SU-DHL-6 (cell line): ENCODE measurements at regions not wholly inside any gene's neighbourhood (a gene's known extent, or its start where the extent isn't known, plus 50 kb on each side); places are given as distances from the start of the nearest gene placed in this dataset.
"Not testable (repeated sequence)": the region's sequence is repeated elsewhere in the genome, so short reads cannot be mapped to it uniquely, and the experiment has no call there.

Experiments used
- CTCF ChIP-seq: fragments of 200-600 bp; sonication (generic); IDR thresholded peaks from one replicate; pipeline ENCODE4 v1.5.1; 2017; ENCODE audit warnings: antibody characterized with exemption, mild to moderate bottlenecking, low read length, moderate library complexity; ENCODE audit not compliant: insufficient read depth, poor library complexity, severe bottlenecking
- EZH2phosphoT487 ChIP-seq: fragments of 200-600 bp; sonication (generic), shearing (Covaris generic); conservative IDR thresholded peaks from 2 replicates; pipeline ENCODE4 v1.6.1; 2018; ENCODE audit warnings: mild to moderate bottlenecking, antibody characterized with exemption, low read length, moderate library complexity, mixed read lengths

GRCh38 chr6:57900687-57901399, 583.4 kb downstream of the PRIM2 start:
- TF ChIP-seq CTCF, EZH2phosphoT487: not testable (repeated sequence)
